BE2C (cell line): ENCODE measurements at regions not wholly inside any gene's neighbourhood (a gene's known extent, or its start where the extent isn't known, plus 50 kb on each side); places are given as distances from the start of the nearest gene placed in this dataset.

Experiments used
- DNase-seq: peaks from one replicate; pipeline ENCODE4 v3.0.0-alpha.2; 2020
- H3K27me3 ChIP-seq: fragments of 250-450 bp; sonication (Bioruptor Pico); 2 replicates; pipeline ENCODE4 v1.5.1; 2020; ENCODE audit warnings: mild to moderate bottlenecking
- H3K36me3 ChIP-seq: fragments of 250-450 bp; sonication (Bioruptor Pico); 2 replicates; pipeline ENCODE4 v1.5.1; 2020; ENCODE audit warnings: mild to moderate bottlenecking
- H3K4me1 ChIP-seq: fragments of 250-450 bp; sonication (Bioruptor Pico); 2 replicates; pipeline ENCODE4 v1.5.1; 2020
- H3K4me3 ChIP-seq: 2 replicates; pipeline ENCODE4 v1.5.1; 2011; ENCODE audit warnings: low read depth, low read length
- H3K9me3 ChIP-seq: fragments of 250-450 bp; sonication (Bioruptor Pico); 2 replicates; pipeline ENCODE4 v1.5.1; 2020
- TF ChIP-seq, protein P1 (sequence below): IDR thresholded peaks from 2 replicates; pipeline ENCODE4 v1.5.1; 2012; ENCODE audit warnings: mild to moderate bottlenecking, low read depth, low read length

DNA sequence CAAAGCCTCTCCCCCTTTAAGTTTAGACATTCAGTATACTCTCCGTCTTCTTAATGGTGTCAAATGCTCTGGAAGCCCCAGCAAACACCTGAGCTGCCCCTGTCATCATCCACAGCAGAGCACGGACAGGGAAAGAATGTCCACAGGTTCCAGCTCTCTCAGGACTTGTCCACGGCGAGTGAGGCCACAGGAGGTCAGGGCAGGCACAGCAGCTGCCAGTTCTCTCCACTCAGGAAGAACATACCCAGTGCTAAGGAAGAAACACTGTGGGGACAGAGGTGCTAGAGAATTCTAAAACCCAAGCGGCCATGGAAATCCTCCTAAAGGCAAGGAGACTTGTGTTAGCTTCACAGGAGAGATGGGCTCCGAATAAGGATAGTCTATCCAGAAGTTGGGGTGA lies 132.0 kb upstream of the SERP2 start:
- Histone ChIP-seq H3K4me3 (no peak overlapping the region), H3K4me1 (peaks cover 8% of the 10 kb centered on the region)
- TF ChIP-seq, protein P1, sequence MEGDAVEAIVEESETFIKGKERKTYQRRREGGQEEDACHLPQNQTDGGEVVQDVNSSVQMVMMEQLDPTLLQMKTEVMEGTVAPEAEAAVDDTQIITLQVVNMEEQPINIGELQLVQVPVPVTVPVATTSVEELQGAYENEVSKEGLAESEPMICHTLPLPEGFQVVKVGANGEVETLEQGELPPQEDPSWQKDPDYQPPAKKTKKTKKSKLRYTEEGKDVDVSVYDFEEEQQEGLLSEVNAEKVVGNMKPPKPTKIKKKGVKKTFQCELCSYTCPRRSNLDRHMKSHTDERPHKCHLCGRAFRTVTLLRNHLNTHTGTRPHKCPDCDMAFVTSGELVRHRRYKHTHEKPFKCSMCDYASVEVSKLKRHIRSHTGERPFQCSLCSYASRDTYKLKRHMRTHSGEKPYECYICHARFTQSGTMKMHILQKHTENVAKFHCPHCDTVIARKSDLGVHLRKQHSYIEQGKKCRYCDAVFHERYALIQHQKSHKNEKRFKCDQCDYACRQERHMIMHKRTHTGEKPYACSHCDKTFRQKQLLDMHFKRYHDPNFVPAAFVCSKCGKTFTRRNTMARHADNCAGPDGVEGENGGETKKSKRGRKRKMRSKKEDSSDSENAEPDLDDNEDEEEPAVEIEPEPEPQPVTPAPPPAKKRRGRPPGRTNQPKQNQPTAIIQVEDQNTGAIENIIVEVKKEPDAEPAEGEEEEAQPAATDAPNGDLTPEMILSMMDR, result no peak

DNA sequence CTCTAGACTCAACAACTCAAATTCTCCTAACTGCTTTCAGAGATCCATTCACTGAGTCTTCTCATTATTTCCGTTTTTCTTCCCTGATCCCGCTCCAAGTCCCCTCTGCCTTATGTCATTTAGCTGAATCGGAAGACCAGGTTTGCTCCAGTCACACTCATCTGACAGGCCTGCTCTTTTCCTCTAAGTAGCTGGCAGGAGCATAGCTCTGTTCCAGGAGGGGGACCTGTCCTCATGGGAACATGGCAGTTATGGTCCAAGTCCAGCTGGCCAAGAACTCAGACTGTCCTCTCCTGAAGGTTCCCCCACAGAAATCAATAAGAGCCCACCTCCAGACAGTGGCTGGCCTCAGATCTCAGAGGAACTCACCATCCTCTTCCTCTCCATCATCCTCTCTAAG lies 130.9 kb upstream of the SERP2 start:
- H3K4me1 ChIP-seq, result peaks cover 8% of the 10 kb centered on the region
- no peaks in the 10 kb centered on the region for H3K36me3 ChIP-seq
- H3K4me3 ChIP-seq, result no peak overlapping the region
- DNase-seq, result no peak
- TF ChIP-seq, protein P1, result no peak
- no peaks in the 10 kb centered on the region for H3K9me3 ChIP-seq
- H3K27me3 ChIP-seq, result no peaks in the 10 kb centered on the region

More for the DNA sequence above, 132.0 kb upstream of the SERP2 start:
- no peaks in the 10 kb centered on the region for H3K9me3 ChIP-seq
- DNase-seq, result no peak
- H3K36me3 ChIP-seq, result no peaks in the 10 kb centered on the region
- no peaks in the 10 kb centered on the region for H3K27me3 ChIP-seq

DNA sequence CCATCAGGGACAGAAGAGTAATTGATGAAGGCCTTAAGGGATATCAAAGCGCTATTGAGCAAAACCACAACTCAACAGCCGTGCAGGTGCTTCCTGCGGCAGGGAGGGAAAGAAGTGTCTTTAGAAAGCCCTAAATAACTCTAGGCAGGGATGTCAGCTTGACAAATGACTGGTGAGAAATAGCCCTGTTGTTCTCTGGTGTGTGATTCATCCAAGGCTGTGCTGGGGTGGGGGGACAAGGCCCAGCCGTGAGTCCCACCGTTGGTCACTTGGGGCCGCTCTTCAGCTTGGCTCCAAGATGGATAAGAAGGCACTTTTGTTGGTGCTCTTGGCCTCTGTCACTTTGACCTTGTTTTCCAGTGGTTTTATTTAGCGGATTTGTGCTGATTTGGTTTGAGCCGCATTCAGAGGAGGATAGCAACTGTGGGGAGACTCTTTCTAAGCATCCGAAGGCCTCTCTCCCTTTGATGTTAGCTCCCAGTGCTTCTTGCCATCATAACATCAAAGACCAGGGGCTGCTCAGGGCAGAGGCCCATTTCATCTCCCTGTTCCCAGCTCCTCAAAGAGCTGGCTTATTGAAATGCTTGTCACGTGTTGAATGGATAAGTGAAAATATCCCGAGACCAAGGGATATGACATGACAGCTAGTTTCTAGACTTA lies 130.3 kb upstream of the SERP2 start:
- DNase-seq, result peak; percentile 80
- no peaks in the 10 kb centered on the region for H3K9me3 ChIP-seq
- peaks cover 7% of the 10 kb centered on the region for H3K4me1 ChIP-seq
- no peak overlapping the region for H3K4me3 ChIP-seq
- TF ChIP-seq, protein P1, result peak; percentile 77
- no peaks in the 10 kb centered on the region for H3K36me3 ChIP-seq
- no peaks in the 10 kb centered on the region for H3K27me3 ChIP-seq

DNA sequence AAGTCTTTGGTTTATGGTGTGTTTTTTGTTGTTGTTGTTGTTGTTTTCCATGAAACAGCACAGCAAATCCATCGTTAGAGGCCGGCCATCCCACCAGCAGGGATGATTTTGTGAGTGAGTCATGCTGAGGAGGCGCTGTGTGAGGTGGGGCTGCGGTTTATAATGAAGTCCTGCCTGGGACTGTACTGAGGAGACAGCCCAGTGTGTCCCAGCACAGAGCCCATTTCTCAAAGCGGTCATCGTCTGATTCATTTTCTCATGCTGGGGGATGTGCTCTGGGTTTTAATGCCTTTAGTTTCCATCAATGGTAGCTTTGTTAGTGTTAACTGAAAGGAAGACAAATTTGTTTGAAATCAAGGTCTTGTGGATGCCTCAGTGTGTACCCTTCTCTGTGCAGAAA lies 129.3 kb upstream of the SERP2 start:
- H3K4me1 ChIP-seq, result peaks cover 5% of the 10 kb centered on the region
- DNase-seq, result no peak
- no peaks in the 10 kb centered on the region for H3K36me3 ChIP-seq

DNA sequence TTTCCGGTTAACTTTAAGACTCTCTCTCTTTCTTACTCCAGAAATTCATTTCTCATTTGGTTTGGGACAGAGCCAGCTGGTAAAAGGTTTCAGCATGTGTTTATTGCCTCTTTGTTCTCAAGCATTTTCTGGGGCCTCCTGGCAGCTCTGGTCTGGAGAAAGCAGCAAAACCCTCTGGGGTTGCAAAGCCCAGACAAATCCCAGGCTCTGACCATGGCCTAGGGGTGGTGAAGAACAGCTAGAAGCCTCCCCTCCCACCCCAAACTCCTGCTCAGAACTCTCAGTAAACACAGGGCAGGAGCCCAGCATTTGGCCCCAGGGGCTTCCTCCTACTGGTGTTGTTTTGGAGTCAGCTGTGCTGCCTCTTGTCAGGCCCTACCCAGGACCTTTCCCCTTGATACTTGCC lies 124.2 kb upstream of the SERP2 start:
- Histone ChIP-seq H3K4me3 (no peak overlapping the region), H3K36me3 (no peaks in the 10 kb centered on the region), H3K27me3 (no peaks in the 10 kb centered on the region), H3K9me3 (no peaks in the 10 kb centered on the region), H3K4me1 (peaks cover 5% of the 10 kb centered on the region; the same call in 1 of the 2 replicates)
- DNase-seq, result peak; percentile 18
- TF ChIP-seq, protein P1, result no peak

More for the DNA sequence above, 129.3 kb upstream of the SERP2 start:
- no peaks in the 10 kb centered on the region for H3K9me3 ChIP-seq
- H3K27me3 ChIP-seq, result no peaks in the 10 kb centered on the region
- no peak overlapping the region for H3K4me3 ChIP-seq
- TF ChIP-seq, protein P1, result no peak

DNA sequence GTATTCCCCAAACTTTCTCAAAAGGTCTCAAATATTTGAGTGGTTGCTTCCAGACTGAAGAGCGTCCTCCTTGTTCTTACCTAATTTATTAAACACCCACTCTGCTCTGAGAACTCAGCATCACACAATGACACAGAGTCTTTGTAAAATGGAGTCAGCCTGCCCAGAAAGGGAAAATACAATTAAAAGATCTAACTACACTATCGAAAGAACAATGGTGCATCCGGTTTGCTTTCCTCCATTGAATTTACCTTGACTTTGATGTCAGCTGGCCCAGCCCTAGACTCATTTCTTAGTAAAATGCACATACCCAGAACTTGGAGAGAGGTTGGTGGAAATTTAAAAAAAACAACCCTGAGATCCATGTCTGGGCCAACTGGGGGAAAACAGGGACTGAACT lies 120.7 kb upstream of the SERP2 start:
- TF ChIP-seq, protein P1, result no peak
- no peak for DNase-seq

More for the DNA sequence above, 120.7 kb upstream of the SERP2 start:
- Histone ChIP-seq H3K27me3 (no peaks in the 10 kb centered on the region), H3K36me3 (no peaks in the 10 kb centered on the region), H3K4me1 (peaks cover 5% of the 10 kb centered on the region; the same call in 1 of the 2 replicates), H3K4me3 (no peak overlapping the region), H3K9me3 (no peaks in the 10 kb centered on the region)
